Right lobe of liver (tissue), 4 donors: ENCODE measurements at regions not wholly inside any gene's neighbourhood (a gene's known extent, or its start where the extent isn't known, plus 50 kb on each side); places are given as distances from the start of the nearest gene placed in this dataset.

Experiments
- POLR2A ChIP-seq: fragments of 450-650 bp; IDR thresholded peaks from one replicate; pipeline ENCODE4 v1.6.1; 2017; ENCODE audit warnings: antibody characterized with exemption, mild to moderate bottlenecking
- TF ChIP-seq, protein P1 (sequence below), 4 donors: fragments of 200-600 bp in 3 of 4; fragments of 450-650 bp in 1 of 4; IDR thresholded peaks; one replicate each; pipeline versions ENCODE4 v1.5.1 to v1.8.0; 2016 to 2022; ENCODE audit warnings: antibody characterized with exemption in 4 of 4, mild to moderate bottlenecking in 2 of 4
- donor health status: DM: no; HTN: no; CAD: no.
- donor health status: DM: no; HTN: no; CAD: no.
- donor health status: DM: no; HTN: yes; CAD: no.

DNA sequence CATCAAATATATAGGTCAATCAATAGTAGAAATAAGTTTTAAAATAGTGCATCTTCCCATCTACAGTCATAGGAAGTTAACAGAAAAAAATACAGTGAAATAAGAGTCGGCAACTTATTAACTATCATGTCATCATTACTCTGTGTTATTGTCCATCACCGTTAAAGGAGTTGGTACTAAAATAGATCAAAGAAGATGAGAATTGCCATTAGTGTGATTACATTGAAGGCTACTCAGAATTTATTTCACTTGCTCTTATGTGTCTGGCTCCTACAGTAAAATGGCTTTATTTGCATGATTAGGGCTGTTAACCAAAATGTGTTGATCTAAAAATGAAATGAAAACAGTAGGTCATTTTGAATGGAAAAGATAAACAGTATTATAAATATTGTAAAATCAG, 162.5 kb upstream of the SLITRK1 start:
- no peak for TF ChIP-seq POLR2A
- TF ChIP-seq, protein P1, sequence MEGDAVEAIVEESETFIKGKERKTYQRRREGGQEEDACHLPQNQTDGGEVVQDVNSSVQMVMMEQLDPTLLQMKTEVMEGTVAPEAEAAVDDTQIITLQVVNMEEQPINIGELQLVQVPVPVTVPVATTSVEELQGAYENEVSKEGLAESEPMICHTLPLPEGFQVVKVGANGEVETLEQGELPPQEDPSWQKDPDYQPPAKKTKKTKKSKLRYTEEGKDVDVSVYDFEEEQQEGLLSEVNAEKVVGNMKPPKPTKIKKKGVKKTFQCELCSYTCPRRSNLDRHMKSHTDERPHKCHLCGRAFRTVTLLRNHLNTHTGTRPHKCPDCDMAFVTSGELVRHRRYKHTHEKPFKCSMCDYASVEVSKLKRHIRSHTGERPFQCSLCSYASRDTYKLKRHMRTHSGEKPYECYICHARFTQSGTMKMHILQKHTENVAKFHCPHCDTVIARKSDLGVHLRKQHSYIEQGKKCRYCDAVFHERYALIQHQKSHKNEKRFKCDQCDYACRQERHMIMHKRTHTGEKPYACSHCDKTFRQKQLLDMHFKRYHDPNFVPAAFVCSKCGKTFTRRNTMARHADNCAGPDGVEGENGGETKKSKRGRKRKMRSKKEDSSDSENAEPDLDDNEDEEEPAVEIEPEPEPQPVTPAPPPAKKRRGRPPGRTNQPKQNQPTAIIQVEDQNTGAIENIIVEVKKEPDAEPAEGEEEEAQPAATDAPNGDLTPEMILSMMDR (IDR thresholded peaks at IDR 0.05) = no peak
